ENCODE measurements at regions not wholly inside any gene's neighbourhood (a gene's known extent, or its start where the extent isn't known, plus 50 kb on each side); places are given as distances from the start of the nearest gene placed in this dataset.

GRCh38 chr5:38167562-38167996 is 90.8 kb upstream of the EGFLAM start:
- TF ChIP-seq CTCF (IDR thresholded peaks at IDR 0.05), result no peak
- no peak for TF ChIP-seq POLR2A (IDR thresholded peaks at IDR 0.05)

Data from adrenal gland (tissue), 5 donors.